ENCODE measurements at regions not wholly inside any gene's neighbourhood (a gene's known extent, or its start where the extent isn't known, plus 50 kb on each side); places are given as distances from the start of the nearest gene placed in this dataset.

DNA sequence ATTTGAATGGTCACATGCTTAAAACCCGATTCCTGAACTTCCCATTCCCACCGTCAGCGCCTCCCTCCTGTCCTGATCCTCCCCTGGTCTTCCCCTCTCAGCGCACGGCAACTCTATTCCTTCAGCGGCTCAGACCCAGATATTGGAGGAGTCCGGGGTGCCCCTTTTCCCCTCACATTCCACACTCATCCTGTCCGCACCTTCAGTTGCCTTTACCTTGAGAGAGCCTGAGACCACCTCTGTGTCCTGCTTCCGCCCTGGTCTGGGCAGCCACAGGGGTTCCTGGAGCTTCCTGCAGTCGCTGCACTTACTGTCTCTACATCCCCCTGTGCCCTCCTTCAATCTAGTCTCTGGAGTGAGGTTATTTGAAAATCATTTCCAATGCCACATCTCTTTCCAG is 193.4 kb downstream of the BCAS1 start:
- Histone ChIP-seq H3K9me3 (no peaks in the 10 kb centered on the region), H3K4me1 (peaks cover 15% of the 10 kb centered on the region), H3K27me3 (no peaks in the 10 kb centered on the region), H3K36me3 (replicated peaks in 1 of 2; ENCODE audit: insufficient read depth in 1 of 2, low read depth in 2 of 2) (no peaks in the 10 kb centered on the region), H3K4me3 (no peak overlapping the region), H3K27ac (no peak overlapping the region)
- ATAC-seq: no peak
- intact Hi-C loops (cut with DNase I): no loop called here
- DNase-seq: no peak
- TF ChIP-seq, protein P1, sequence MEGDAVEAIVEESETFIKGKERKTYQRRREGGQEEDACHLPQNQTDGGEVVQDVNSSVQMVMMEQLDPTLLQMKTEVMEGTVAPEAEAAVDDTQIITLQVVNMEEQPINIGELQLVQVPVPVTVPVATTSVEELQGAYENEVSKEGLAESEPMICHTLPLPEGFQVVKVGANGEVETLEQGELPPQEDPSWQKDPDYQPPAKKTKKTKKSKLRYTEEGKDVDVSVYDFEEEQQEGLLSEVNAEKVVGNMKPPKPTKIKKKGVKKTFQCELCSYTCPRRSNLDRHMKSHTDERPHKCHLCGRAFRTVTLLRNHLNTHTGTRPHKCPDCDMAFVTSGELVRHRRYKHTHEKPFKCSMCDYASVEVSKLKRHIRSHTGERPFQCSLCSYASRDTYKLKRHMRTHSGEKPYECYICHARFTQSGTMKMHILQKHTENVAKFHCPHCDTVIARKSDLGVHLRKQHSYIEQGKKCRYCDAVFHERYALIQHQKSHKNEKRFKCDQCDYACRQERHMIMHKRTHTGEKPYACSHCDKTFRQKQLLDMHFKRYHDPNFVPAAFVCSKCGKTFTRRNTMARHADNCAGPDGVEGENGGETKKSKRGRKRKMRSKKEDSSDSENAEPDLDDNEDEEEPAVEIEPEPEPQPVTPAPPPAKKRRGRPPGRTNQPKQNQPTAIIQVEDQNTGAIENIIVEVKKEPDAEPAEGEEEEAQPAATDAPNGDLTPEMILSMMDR (IDR thresholded peaks at IDR 0.05): no peak
- TF ChIP-seq POLR2A (IDR thresholded peaks at IDR 0.05): no peak
- WGBS, 2 donors: 91 to 94% methylated on average over 10 of the region's 10 CpGs

DNA sequence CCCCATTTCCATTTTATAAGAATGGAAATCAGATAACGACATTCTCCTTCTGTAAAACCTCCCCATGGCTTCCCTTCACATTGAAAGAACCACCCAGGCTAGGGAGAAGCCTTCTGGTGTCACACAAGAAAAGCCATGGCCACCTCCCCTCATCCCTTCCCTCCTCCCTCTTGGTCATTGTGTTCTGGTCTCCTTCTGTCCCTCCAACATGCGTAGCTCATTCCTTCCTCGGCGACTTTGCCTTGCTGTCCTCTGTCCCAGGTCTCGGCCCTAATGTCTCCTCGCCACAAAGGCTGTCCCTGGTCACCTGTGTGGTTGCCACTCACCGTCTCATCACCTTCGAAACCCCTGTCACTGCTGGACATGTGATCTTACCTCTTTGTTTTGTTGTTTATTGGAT is 193.9 kb downstream of the BCAS1 start:
- TF ChIP-seq, protein P1 (IDR thresholded peaks at IDR 0.05): no peak
- TF ChIP-seq POLR2A (IDR thresholded peaks at IDR 0.05): no peak

DNA sequence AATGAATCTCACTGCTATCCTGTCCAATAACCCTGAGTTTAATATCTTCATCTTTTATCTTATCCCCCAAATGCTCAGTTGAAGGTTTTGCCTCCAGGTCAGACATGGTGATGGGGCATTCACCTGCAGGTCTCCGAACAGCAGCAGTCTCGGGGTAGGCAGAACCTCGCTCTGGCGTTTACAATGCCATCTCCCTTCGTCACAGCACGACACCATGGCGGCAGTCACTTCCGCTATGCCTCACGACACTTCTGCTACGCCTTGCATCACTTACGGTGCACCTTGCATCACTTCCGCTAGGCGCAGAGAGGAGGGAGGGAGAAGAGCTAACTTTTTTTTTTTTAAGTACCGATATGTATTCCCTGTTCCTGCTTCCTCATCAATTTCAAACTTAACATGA is 194.9 kb downstream of the BCAS1 start:
- Histone ChIP-seq H3K27me3 (no peaks in the 10 kb centered on the region), H3K27ac (no peak overlapping the region), H3K9me3 (no peaks in the 10 kb centered on the region), H3K36me3 (replicated peaks in 1 of 2; ENCODE audit: insufficient read depth in 1 of 2, low read depth in 2 of 2) (no peaks in the 10 kb centered on the region), H3K4me1 (peaks cover 27% of the 10 kb centered on the region), H3K4me3 (no peak overlapping the region)
- 89 to 90% methylated on average over 14 of the region's 14 CpGs for WGBS, 2 donors
- TF ChIP-seq, protein P1 (IDR thresholded peaks at IDR 0.05): no peak
- no peak for TF ChIP-seq POLR2A (IDR thresholded peaks at IDR 0.05)
- intact Hi-C loops (cut with DNase I): no loop called here
- no peak for ATAC-seq
- DNase-seq: peak in 1 of 4 donors; percentile 27

More for the DNA sequence above, 193.9 kb downstream of the BCAS1 start:
- intact Hi-C loops (cut with DNase I): no loop called here
- peaks cover 19% of the 10 kb centered on the region for H3K4me1 ChIP-seq
- no peaks in the 10 kb centered on the region for H3K36me3 ChIP-seq (replicated peaks in 1 of 2; ENCODE audit: insufficient read depth in 1 of 2, low read depth in 2 of 2)
- no peak overlapping the region for H3K27ac ChIP-seq
- DNase-seq (no peak), ATAC-seq (no peak)
- H3K4me3 ChIP-seq: no peak overlapping the region
- WGBS, 2 donors: 83 to 88% methylated on average over 8 of the region's 8 CpGs
- H3K27me3 ChIP-seq: no peaks in the 10 kb centered on the region
- no peaks in the 10 kb centered on the region for H3K9me3 ChIP-seq

DNA sequence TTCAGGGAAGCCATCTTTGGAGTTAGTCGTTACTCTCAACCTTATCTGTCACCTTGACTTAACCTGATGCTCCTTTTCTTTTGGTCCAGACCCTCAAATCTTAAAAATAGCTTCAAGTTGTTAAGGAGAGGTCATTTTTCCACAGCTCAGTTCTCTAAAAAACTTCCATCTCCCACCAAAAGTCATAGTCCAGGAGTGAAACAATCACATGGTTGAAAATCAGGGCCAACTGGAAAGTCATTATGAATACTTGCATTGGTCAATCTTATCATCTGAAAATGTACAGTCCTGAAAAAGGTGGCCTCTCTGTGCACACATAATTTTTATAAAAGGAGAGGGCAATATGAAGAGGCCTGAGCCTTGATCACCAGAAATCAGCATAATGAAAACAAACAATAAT is 195.7 kb downstream of the BCAS1 start:
- Histone ChIP-seq H3K27me3 (no peaks in the 10 kb centered on the region), H3K4me1 (peaks cover 34% of the 10 kb centered on the region), H3K4me3 (no peak overlapping the region), H3K27ac (no peak overlapping the region), H3K36me3 (replicated peaks in 1 of 2; ENCODE audit: insufficient read depth in 1 of 2, low read depth in 2 of 2) (no peaks in the 10 kb centered on the region), H3K9me3 (no peaks in the 10 kb centered on the region)
- intact Hi-C loops (cut with DNase I): no loop called here
- ATAC-seq (no peak), DNase-seq (no peak)
- TF ChIP-seq, protein P1 (IDR thresholded peaks at IDR 0.05): no peak
- no peak for TF ChIP-seq POLR2A (IDR thresholded peaks at IDR 0.05)
- WGBS, 2 donors: 81 to 88% methylated on average over 1 of the region's 1 CpG

DNA sequence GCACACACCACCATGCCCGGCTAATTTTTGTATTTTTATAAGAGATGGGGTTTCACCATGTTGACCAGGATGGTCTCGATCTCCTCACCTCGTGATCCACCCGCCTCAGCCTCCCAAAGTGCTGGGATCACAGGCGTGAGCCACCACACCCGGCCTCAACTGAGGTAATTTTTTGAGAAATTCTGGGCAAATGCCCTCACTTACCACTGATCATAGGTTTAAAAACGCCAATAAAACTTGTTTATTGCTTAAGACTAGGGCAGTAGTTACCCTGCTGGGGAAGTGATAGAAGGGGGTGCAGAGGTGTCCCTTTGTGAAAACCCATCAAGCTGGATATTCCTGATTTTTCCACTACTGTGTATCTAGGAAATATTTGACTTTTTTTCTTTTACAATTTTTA is 196.3 kb downstream of the BCAS1 start:
- intact Hi-C loops (cut with DNase I): no loop called here
- Histone ChIP-seq H3K9me3 (no peaks in the 10 kb centered on the region), H3K36me3 (replicated peaks in 1 of 2; ENCODE audit: insufficient read depth in 1 of 2, low read depth in 2 of 2) (no peaks in the 10 kb centered on the region), H3K27ac (no peak overlapping the region), H3K4me1 (peaks cover 40% of the 10 kb centered on the region), H3K4me3 (no peak overlapping the region), H3K27me3 (no peaks in the 10 kb centered on the region)
- ATAC-seq (no peak), DNase-seq (no peak)
- TF ChIP-seq POLR2A (IDR thresholded peaks at IDR 0.05): no peak
- TF ChIP-seq, protein P1 (IDR thresholded peaks at IDR 0.05): no peak
- WGBS, 2 donors: 82 to 89% methylated on average over 7 of the region's 7 CpGs

Measured in body of pancreas (tissue), 4 donors.